ENCODE measurements at regions not wholly inside any gene's neighbourhood (a gene's known extent, or its start where the extent isn't known, plus 50 kb on each side); places are given as distances from the start of the nearest gene placed in this dataset.
"Not testable (repeated sequence)": the region's sequence is repeated elsewhere in the genome, so short reads cannot be mapped to it uniquely, and the experiment has no call there.

GRCh38 chr6:166795879-166796278 lies 160.5 kb downstream of the RNASET2 start:
- no peak overlapping the region for H3K4me3 ChIP-seq
- no peak for DNase-seq
- TF ChIP-seq CTCF (IDR thresholded peaks at IDR 0.05), result no peak
- H3K27me3 ChIP-seq, result no peaks in the 10 kb centered on the region
- H3K36me3 ChIP-seq, result no peaks in the 10 kb centered on the region
- no peaks in the 10 kb centered on the region for H3K9me3 ChIP-seq
- no peaks in the 10 kb centered on the region for H3K4me1 ChIP-seq
- intact Hi-C loops (cut with DNase I; ENCODE audit: low total_unique reads), result no loop called here
- H3K27ac ChIP-seq, result no peak overlapping the region

- DNase-seq; H3K4me1 ChIP-seq; H3K9me3 ChIP-seq; H3K27ac ChIP-seq; H3K4me3 ChIP-seq; H3K27me3 ChIP-seq; H3K36me3 ChIP-seq; intact Hi-C loops (cut with DNase I; ENCODE audit: low total_unique reads): not testable (repeated sequence)
These were observed 163.8 kb upstream of the RPS6KA2 start for GRCh38 chr6:166790808-166791207.

DNA sequence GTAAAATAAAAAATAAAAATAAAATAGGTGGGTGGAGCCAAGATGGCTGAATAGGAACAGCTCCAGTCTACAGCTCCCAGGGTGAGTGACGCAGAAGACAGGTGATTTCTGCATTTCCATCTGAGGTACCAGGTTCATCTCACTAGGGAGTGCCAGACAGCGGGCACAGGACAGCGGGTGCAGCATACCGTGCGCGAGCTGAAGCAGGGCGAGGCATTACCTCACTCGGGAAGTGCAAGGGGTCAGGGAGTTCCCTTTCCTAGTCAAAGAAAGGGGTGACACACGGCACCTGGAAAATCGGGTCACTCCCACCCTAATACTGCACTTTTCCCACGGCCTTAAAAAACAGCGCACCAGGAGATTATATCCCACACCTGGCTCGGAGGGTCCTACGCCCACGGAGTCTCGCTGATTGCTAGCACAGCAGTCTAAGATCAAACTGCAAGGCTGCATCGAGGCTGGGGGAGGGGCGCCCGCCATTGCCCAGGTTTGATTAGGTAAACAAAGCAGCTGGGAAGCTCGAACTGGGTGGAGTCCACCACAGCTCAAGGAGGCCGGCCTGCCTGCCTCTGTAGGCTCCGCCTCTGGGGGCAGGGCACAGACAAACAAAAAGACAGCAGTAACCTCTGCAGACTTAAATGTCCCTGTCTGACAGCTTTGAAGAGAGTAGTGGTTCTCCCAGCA lies 161.9 kb upstream of the RPS6KA2 start:
- H3K36me3 ChIP-seq; H3K4me3 ChIP-seq; H3K9me3 ChIP-seq; DNase-seq; H3K27ac ChIP-seq; intact Hi-C loops (cut with DNase I; ENCODE audit: low total_unique reads); H3K4me1 ChIP-seq; H3K27me3 ChIP-seq: not testable (repeated sequence)

DNA sequence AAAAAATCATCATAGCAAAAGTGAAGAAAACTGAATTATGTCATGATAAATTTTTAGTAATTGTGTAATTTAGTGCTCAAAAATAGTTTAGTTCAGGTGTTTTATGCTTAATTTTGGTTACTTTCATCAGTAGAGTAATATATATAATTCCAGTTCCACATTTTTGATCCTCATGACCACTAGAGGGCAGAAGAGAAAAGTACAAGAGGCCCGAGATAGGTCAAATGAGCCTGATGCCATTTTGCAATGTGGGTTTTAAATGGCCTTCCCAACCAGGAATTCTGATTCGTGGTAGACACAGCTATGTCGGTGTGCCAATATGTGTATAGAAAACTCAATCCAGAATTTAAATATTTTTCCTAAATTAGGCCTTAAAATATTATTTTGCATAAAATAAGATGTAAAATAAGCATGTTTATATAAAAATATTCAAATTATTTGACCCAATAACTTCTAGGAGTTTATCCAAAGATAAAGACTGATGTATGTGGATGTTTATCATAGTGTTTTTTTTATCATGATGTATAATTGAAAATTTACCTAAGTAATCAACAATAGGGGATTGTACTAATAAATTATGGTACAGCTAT lies 159.7 kb upstream of the RPS6KA2 start:
- no peak for DNase-seq

GRCh38 chr6:166785131-166785530 lies 158.1 kb upstream of the RPS6KA2 start:
- Histone ChIP-seq H3K36me3 (no peaks in the 10 kb centered on the region), H3K4me3 (no peak overlapping the region), H3K4me1 (no peaks in the 10 kb centered on the region), H3K27me3 (no peaks in the 10 kb centered on the region), H3K9me3 (no peaks in the 10 kb centered on the region), H3K27ac (no peak overlapping the region)
- intact Hi-C loops (cut with DNase I; ENCODE audit: low total_unique reads), result no loop called here
- no peak for DNase-seq
- TF ChIP-seq CTCF (IDR thresholded peaks at IDR 0.05), result no peak

More for the DNA sequence above, 159.7 kb upstream of the RPS6KA2 start:
- H3K9me3 ChIP-seq, result no peaks in the 10 kb centered on the region
- intact Hi-C loops (cut with DNase I; ENCODE audit: low total_unique reads), result no loop called here
- peak; percentile 63 to 65 for TF ChIP-seq CTCF (IDR thresholded peaks at IDR 0.05)
- H3K27me3 ChIP-seq, result no peaks in the 10 kb centered on the region
- H3K4me3 ChIP-seq, result no peak overlapping the region
- H3K4me1 ChIP-seq, result no peaks in the 10 kb centered on the region
- H3K36me3 ChIP-seq, result no peaks in the 10 kb centered on the region
- H3K27ac ChIP-seq, result no peak overlapping the region

GRCh38 chr6:166784691-166785090 lies 157.6 kb upstream of the RPS6KA2 start:
- H3K36me3 ChIP-seq, result no peaks in the 10 kb centered on the region
- no peaks in the 10 kb centered on the region for H3K9me3 ChIP-seq
- intact Hi-C loops (cut with DNase I; ENCODE audit: low total_unique reads), result no loop called here
- no peaks in the 10 kb centered on the region for H3K27me3 ChIP-seq
- no peak for DNase-seq
- H3K4me3 ChIP-seq, result no peak overlapping the region
- no peak overlapping the region for H3K27ac ChIP-seq
- H3K4me1 ChIP-seq, result no peaks in the 10 kb centered on the region
- TF ChIP-seq CTCF (IDR thresholded peaks at IDR 0.05), result no peak
